OCI-LY3 (cell line): ENCODE measurements at regions not wholly inside any gene's neighbourhood (a gene's known extent, or its start where the extent isn't known, plus 50 kb on each side); places are given as distances from the start of the nearest gene placed in this dataset.

ENCODE experiments used
- EZH2phosphoT487 ChIP-seq: fragments of 200-600 bp; shearing (Covaris generic); IDR thresholded peaks from 2 replicates; pipeline ENCODE4 v1.6.1; 2018; ENCODE audit warnings: antibody characterized with exemption, mixed run types, low read depth
- TF ChIP-seq, protein P1 (sequence below): fragments of 200-600, 300-600 bp; sonication (generic); IDR thresholded peaks from 2 replicates; pipeline ENCODE4 v1.5.1; 2014; ENCODE audit warnings: antibody characterized with exemption, low read length, low read depth

- TF ChIP-seq, protein P1, sequence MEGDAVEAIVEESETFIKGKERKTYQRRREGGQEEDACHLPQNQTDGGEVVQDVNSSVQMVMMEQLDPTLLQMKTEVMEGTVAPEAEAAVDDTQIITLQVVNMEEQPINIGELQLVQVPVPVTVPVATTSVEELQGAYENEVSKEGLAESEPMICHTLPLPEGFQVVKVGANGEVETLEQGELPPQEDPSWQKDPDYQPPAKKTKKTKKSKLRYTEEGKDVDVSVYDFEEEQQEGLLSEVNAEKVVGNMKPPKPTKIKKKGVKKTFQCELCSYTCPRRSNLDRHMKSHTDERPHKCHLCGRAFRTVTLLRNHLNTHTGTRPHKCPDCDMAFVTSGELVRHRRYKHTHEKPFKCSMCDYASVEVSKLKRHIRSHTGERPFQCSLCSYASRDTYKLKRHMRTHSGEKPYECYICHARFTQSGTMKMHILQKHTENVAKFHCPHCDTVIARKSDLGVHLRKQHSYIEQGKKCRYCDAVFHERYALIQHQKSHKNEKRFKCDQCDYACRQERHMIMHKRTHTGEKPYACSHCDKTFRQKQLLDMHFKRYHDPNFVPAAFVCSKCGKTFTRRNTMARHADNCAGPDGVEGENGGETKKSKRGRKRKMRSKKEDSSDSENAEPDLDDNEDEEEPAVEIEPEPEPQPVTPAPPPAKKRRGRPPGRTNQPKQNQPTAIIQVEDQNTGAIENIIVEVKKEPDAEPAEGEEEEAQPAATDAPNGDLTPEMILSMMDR: no peak
- TF ChIP-seq EZH2phosphoT487: no peak
Observed at GRCh38 chr18:39801010-39801409, 2154.0 kb upstream of the PIK3C3 start.
